ENCODE measurements at regions not wholly inside any gene's neighbourhood (a gene's known extent, or its start where the extent isn't known, plus 50 kb on each side); places are given as distances from the start of the nearest gene placed in this dataset.

DNA sequence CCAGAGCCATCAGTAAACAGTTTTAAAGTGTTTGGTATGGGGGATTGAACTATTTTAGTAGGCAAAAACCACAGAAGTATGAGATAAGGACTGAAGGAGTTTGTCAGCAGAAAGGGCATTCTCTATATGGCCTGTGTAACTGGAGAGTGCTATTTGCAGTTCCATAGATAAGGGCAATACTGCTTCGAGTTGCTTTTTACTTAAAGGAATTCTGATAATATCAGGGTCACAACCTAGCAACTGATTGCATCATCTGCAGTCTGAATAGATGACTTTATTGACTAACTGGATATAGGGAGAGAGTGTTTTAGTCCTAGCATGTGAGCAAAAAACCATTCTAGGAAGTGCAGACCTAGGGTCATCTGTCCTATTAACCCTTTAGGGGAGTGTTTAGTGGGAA is 645.2 kb upstream of the PTPRD start:
- Mint-ChIP-seq H3K36me3 (peaks cover 13% of the 10 kb centered on the region), H3K4me3 (no peak overlapping the region), H3K27me3 (ENCODE audit: low read depth) (peaks cover 8% of the 10 kb centered on the region; the same call in 1 of the 2 replicates), H3K4me1 (peaks cover 4% of the 10 kb centered on the region; the same call in 1 of the 2 replicates), H3K27ac (no peak overlapping the region), H3K9me3 (peaks cover 47% of the 10 kb centered on the region)
- DNase-seq (ENCODE audit: low spot score) (no peak), ATAC-seq (no peak)
- TF ChIP-seq, protein P1, sequence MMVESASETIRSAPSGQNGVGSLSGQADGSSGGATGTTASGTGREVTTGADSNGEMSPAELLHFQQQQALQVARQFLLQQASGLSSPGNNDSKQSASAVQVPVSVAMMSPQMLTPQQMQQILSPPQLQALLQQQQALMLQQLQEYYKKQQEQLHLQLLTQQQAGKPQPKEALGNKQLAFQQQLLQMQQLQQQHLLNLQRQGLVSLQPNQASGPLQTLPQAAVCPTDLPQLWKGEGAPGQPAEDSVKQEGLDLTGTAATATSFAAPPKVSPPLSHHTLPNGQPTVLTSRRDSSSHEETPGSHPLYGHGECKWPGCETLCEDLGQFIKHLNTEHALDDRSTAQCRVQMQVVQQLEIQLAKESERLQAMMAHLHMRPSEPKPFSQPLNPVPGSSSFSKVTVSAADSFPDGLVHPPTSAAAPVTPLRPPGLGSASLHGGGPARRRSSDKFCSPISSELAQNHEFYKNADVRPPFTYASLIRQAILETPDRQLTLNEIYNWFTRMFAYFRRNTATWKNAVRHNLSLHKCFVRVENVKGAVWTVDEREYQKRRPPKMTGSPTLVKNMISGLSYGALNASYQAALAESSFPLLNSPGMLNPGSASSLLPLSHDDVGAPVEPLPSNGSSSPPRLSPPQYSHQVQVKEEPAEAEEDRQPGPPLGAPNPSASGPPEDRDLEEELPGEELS (CRISPR knock-in tag; IDR thresholded peaks at IDR 0.05) = no peak
- POLR2A ChIA-PET = no interaction called here
- CTCF ChIA-PET = no interaction called here

DNA sequence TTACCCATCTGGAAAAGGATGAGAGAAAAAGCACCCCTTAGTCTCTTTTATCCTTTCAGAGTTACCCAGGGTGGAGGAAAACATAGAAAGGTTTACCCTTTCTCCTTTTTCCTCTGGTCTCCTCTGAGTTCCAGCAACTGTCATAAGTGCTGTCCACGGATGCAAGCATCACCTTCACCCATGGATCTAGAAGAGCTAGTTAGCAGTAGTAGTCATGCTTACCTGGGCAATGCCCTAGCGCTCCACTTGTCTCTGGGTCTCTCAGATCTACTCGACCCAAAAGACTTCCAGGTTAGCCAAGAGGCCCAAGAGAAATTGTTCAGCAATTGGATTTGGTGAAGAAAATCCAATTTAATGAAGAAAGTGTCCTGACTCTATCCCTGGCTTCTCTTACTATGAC is 656.2 kb upstream of the PTPRD start:
- ChIA-PET CTCF (no interaction called here), POLR2A (no interaction called here)
- Mint-ChIP-seq H3K9me3 (peaks cover 73% of the 10 kb centered on the region), H3K36me3 (peaks cover 45% of the 10 kb centered on the region), H3K4me1 (no peaks in the 10 kb centered on the region), H3K27ac (no peak overlapping the region), H3K27me3 (ENCODE audit: low read depth) (no peaks in the 10 kb centered on the region; the same call in none of the 2 replicates), H3K4me3 (no peak overlapping the region)
- TF ChIP-seq ZNF396 (CRISPR knock-in tag; IDR thresholded peaks at IDR 0.05; ENCODE audit: borderline replicate concordance) (no peak), HMGA2 (CRISPR knock-in tag; IDR thresholded peaks at IDR 0.05) (no peak), FOXP1 (CRISPR knock-in tag; IDR thresholded peaks at IDR 0.05; ENCODE audit: borderline replicate concordance) (no peak), EMX1 (CRISPR knock-in tag; IDR thresholded peaks at IDR 0.05) (no peak), ZNF121 (CRISPR knock-in tag; IDR thresholded peaks at IDR 0.05) (no peak), ATF1 (CRISPR knock-in tag; IDR thresholded peaks at IDR 0.05) (no peak), RELA (CRISPR knock-in tag; IDR thresholded peaks at IDR 0.05; ENCODE audit: borderline replicate concordance) (no peak), IRF2 (CRISPR knock-in tag; IDR thresholded peaks at IDR 0.05; ENCODE audit: borderline replicate concordance, low read depth) (no peak), JAZF1 (CRISPR knock-in tag; IDR thresholded peaks at IDR 0.05) (no peak), PRRX2 (CRISPR knock-in tag; IDR thresholded peaks at IDR 0.05) (no peak), ZNF416 (CRISPR knock-in tag; IDR thresholded peaks at IDR 0.05) (no peak)
- TF ChIP-seq, protein P2, sequence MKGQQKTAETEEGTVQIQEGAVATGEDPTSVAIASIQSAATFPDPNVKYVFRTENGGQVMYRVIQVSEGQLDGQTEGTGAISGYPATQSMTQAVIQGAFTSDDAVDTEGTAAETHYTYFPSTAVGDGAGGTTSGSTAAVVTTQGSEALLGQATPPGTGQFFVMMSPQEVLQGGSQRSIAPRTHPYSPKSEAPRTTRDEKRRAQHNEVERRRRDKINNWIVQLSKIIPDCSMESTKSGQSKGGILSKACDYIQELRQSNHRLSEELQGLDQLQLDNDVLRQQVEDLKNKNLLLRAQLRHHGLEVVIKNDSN (CRISPR knock-in tag; IDR thresholded peaks at IDR 0.05) = no peak
- no peak for ATAC-seq
- DNase-seq (ENCODE audit: low spot score) = no peak

DNA sequence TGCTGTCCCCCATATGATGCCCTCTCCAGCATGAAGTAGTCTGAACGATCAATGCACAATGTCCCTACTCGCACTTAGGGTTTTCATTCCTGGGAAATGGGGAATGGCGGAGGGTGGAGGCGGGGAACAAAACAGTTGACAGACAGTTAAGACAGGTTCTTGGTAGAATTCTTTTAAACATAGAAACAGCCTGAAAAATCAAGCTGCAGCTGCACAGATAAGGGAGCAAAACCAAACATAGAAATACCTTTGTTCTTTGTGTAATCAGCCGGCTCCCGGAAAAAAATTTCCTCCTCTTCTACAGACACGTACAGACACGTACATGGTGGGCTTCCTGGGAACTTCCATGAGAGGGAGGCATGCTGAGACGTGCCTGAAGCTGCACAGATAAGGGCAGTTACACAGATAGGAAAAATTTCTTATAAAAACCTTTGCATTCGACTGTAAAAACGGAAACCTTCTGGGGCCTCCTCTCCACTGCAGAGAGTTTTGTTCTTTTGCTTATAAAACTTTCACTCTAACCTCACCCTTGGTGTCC is 662.4 kb upstream of the PTPRD start:
- Mint-ChIP-seq H3K4me1 (no peaks in the 10 kb centered on the region), H3K36me3 (peaks cover 21% of the 10 kb centered on the region), H3K27me3 (ENCODE audit: low read depth) (no peaks in the 10 kb centered on the region), H3K9me3 (peaks cover 49% of the 10 kb centered on the region), H3K27ac (no peak overlapping the region), H3K4me3 (no peak overlapping the region)
- DNase-seq (ENCODE audit: low spot score) (no peak), ATAC-seq (no peak)
- TF ChIP-seq ZNF423 (CRISPR knock-in tag; IDR thresholded peaks at IDR 0.05) (no peak), SMAD3 (CRISPR knock-in tag; IDR thresholded peaks at IDR 0.05; ENCODE audit: borderline replicate concordance) (no peak), NR3C1 (CRISPR knock-in tag; conservative IDR thresholded peaks at IDR 0.05; ENCODE audit: low read depth) (no peak), HMGA2 (CRISPR knock-in tag; IDR thresholded peaks at IDR 0.05) (no peak), KAT7 (CRISPR knock-in tag; IDR thresholded peaks at IDR 0.05; ENCODE audit: borderline replicate concordance) (no peak), ELF4 (CRISPR knock-in tag; IDR thresholded peaks at IDR 0.05; ENCODE audit: low read depth) (no peak), CREM (CRISPR knock-in tag; IDR thresholded peaks at IDR 0.05) (no peak), FOXK1 (CRISPR knock-in tag; IDR thresholded peaks at IDR 0.05) (no peak), GTF2I (CRISPR knock-in tag; conservative IDR thresholded peaks at IDR 0.05) (no peak)
- TF ChIP-seq, protein P3, sequence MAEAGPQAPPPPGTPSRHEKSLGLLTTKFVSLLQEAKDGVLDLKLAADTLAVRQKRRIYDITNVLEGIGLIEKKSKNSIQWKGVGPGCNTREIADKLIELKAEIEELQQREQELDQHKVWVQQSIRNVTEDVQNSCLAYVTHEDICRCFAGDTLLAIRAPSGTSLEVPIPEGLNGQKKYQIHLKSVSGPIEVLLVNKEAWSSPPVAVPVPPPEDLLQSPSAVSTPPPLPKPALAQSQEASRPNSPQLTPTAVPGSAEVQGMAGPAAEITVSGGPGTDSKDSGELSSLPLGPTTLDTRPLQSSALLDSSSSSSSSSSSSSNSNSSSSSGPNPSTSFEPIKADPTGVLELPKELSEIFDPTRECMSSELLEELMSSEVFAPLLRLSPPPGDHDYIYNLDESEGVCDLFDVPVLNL (CRISPR knock-in tag; IDR thresholded peaks at IDR 0.05; ENCODE audit: borderline replicate concordance, low read depth) = no peak
- TF ChIP-seq, protein P4, sequence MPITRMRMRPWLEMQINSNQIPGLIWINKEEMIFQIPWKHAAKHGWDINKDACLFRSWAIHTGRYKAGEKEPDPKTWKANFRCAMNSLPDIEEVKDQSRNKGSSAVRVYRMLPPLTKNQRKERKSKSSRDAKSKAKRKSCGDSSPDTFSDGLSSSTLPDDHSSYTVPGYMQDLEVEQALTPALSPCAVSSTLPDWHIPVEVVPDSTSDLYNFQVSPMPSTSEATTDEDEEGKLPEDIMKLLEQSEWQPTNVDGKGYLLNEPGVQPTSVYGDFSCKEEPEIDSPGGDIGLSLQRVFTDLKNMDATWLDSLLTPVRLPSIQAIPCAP (CRISPR knock-in tag; IDR thresholded peaks at IDR 0.05) = no peak
- TF ChIP-seq, protein P5, sequence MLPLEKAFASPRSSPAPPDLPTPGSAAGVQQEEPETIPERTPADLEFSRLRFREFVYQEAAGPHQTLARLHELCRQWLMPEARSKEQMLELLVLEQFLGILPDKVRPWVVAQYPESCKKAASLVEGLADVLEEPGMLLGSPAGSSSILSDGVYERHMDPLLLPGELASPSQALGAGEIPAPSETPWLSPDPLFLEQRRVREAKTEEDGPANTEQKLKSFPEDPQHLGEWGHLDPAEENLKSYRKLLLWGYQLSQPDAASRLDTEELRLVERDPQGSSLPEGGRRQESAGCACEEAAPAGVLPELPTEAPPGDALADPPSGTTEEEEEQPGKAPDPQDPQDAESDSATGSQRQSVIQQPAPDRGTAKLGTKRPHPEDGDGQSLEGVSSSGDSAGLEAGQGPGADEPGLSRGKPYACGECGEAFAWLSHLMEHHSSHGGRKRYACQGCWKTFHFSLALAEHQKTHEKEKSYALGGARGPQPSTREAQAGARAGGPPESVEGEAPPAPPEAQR (CRISPR knock-in tag; IDR thresholded peaks at IDR 0.05) = no peak
- ChIA-PET CTCF (no interaction called here), POLR2A (no interaction called here)
